Activated naive CD4-positive, alpha-beta T cell treated with anti-CD3 and anti-CD28 coated beads, Interleukin-2, amount 10 ng/mL, durations not matched to agents 7 days and 5 days (primary cell): ENCODE measurements at regions not wholly inside any gene's neighbourhood (a gene's known extent, or its start where the extent isn't known, plus 50 kb on each side); places are given as distances from the start of the nearest gene placed in this dataset.

Experiments
- CTCF ChIA-PET: fragments of 350-600 bp; sonication (Branson Sonifier 250); formaldehyde crosslinking; loops from one replicate; lab custom pipeline; 2021; ENCODE audit warnings: antibody characterized with exemption; lab: Charles Lee
- DNase-seq: peaks from one replicate; pipeline ENCODE4 v3.0.0-alpha.2; 2020
- H3K27ac Mint-ChIP-seq: one replicate; pipeline ENCODE4 v1.8.0; 2021; ENCODE audit warnings: mild to moderate bottlenecking, moderate library complexity, mixed read lengths
- H3K27me3 Mint-ChIP-seq: one replicate; pipeline ENCODE4 v1.8.0; 2021; ENCODE audit warnings: mild to moderate bottlenecking, mixed read lengths
- H3K36me3 Mint-ChIP-seq: one replicate; pipeline ENCODE4 v1.8.0; 2021; ENCODE audit warnings: mixed read lengths
- H3K4me1 Mint-ChIP-seq: one replicate; pipeline ENCODE4 v1.8.0; 2021; ENCODE audit warnings: mixed read lengths
- H3K4me3 Mint-ChIP-seq: one replicate; pipeline ENCODE4 v1.8.0; 2021; ENCODE audit warnings: mild to moderate bottlenecking, moderate library complexity, mixed read lengths
- H3K9me3 Mint-ChIP-seq: one replicate; pipeline ENCODE4 v1.8.0; 2021; ENCODE audit warnings: mixed read lengths

- H3K9me3 Mint-ChIP-seq, result no peaks in the 10 kb centered on the region
- peaks cover 3% of the 10 kb centered on the region for H3K4me1 Mint-ChIP-seq
- no peaks in the 10 kb centered on the region for H3K36me3 Mint-ChIP-seq
- CTCF ChIA-PET, result interaction anchor here (0.6 to 0.8 kb wide), 2 partner anchors 213 to 1279 kb away, joined by 3 read pairs; no protein-coding TSS in a partner anchor
- no peak overlapping the region for H3K4me3 Mint-ChIP-seq
- no peak for DNase-seq
- no peak overlapping the region for H3K27ac Mint-ChIP-seq
- peaks cover 4% of the 10 kb centered on the region for H3K27me3 Mint-ChIP-seq
Observed at GRCh38 chr3:107208100-107208499, 169.1 kb upstream of the CCDC54 start.

GRCh38 chr3:107208796-107209195, 168.4 kb upstream of the CCDC54 start:
- peaks cover 3% of the 10 kb centered on the region for H3K4me1 Mint-ChIP-seq
- H3K27ac Mint-ChIP-seq, result no peak overlapping the region
- CTCF ChIA-PET, result no interaction called here
- no peak for DNase-seq
- H3K9me3 Mint-ChIP-seq, result no peaks in the 10 kb centered on the region
- H3K36me3 Mint-ChIP-seq, result no peaks in the 10 kb centered on the region
- H3K4me3 Mint-ChIP-seq, result no peak overlapping the region
- no peaks in the 10 kb centered on the region for H3K27me3 Mint-ChIP-seq

- Mint-ChIP-seq H3K36me3 (no peaks in the 10 kb centered on the region), H3K27ac (no peak overlapping the region), H3K27me3 (no peaks in the 10 kb centered on the region), H3K4me3 (no peak overlapping the region), H3K9me3 (no peaks in the 10 kb centered on the region), H3K4me1 (peaks cover 3% of the 10 kb centered on the region)
- CTCF ChIA-PET, result no interaction called here
- no peak for DNase-seq
Observed at GRCh38 chr3:107209302-107209990, 167.8 kb upstream of the CCDC54 start.

GRCh38 chr3:107211608-107212007, 165.6 kb upstream of the CCDC54 start:
- Mint-ChIP-seq H3K36me3 (no peaks in the 10 kb centered on the region), H3K4me1 (peaks cover 3% of the 10 kb centered on the region), H3K9me3 (no peaks in the 10 kb centered on the region), H3K27ac (no peak overlapping the region), H3K4me3 (no peak overlapping the region), H3K27me3 (no peaks in the 10 kb centered on the region)
- DNase-seq, result no peak
- CTCF ChIA-PET, result no interaction called here

DNA sequence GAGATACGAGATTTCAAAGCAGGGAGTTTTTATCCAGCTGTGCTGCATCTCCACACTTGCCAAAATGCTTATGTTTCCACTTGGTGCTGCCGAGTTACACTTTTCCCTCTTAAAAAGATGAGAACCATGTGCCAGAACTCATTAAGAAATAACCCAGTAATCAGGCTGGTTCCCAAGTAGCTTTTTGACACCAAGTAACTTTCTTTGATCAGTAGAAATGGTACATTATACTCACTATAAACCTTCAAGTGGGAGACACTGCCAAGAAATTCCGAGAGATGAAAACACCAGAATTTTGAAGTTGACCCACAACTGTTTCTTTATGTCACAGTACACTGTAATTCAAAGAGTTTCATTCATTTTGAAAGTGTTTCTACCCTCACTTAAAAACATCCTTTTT, 164.6 kb upstream of the CCDC54 start:
- Mint-ChIP-seq H3K27me3 (no peaks in the 10 kb centered on the region), H3K36me3 (no peaks in the 10 kb centered on the region), H3K4me3 (no peak overlapping the region), H3K27ac (no peak overlapping the region), H3K9me3 (no peaks in the 10 kb centered on the region), H3K4me1 (peaks cover 3% of the 10 kb centered on the region)
- no peak for DNase-seq
- CTCF ChIA-PET, result no interaction called here

GRCh38 chr3:107213044-107213669, 164.1 kb upstream of the CCDC54 start:
- Mint-ChIP-seq H3K9me3 (no peaks in the 10 kb centered on the region), H3K4me1 (peaks cover 3% of the 10 kb centered on the region), H3K27me3 (no peaks in the 10 kb centered on the region), H3K36me3 (no peaks in the 10 kb centered on the region), H3K4me3 (no peak overlapping the region), H3K27ac (no peak overlapping the region)
- CTCF ChIA-PET, result no interaction called here
- DNase-seq, result no peak

- H3K4me1 Mint-ChIP-seq, result peaks cover 3% of the 10 kb centered on the region
- CTCF ChIA-PET, result no interaction called here
- DNase-seq, result no peak
- no peaks in the 10 kb centered on the region for H3K9me3 Mint-ChIP-seq
- no peaks in the 10 kb centered on the region for H3K27me3 Mint-ChIP-seq
- no peak overlapping the region for H3K4me3 Mint-ChIP-seq
- no peaks in the 10 kb centered on the region for H3K36me3 Mint-ChIP-seq
- H3K27ac Mint-ChIP-seq, result no peak overlapping the region
Observed at GRCh38 chr3:107216229-107216628, 161.0 kb upstream of the CCDC54 start.

- H3K27me3 Mint-ChIP-seq, result no peaks in the 10 kb centered on the region
- H3K4me1 Mint-ChIP-seq, result peaks cover 3% of the 10 kb centered on the region
- no peaks in the 10 kb centered on the region for H3K9me3 Mint-ChIP-seq
- H3K4me3 Mint-ChIP-seq, result no peak overlapping the region
- H3K36me3 Mint-ChIP-seq, result no peaks in the 10 kb centered on the region
- CTCF ChIA-PET, result no interaction called here
- no peak overlapping the region for H3K27ac Mint-ChIP-seq
- DNase-seq, result no peak
Observed at GRCh38 chr3:107216711-107217110, 160.5 kb upstream of the CCDC54 start.

DNA sequence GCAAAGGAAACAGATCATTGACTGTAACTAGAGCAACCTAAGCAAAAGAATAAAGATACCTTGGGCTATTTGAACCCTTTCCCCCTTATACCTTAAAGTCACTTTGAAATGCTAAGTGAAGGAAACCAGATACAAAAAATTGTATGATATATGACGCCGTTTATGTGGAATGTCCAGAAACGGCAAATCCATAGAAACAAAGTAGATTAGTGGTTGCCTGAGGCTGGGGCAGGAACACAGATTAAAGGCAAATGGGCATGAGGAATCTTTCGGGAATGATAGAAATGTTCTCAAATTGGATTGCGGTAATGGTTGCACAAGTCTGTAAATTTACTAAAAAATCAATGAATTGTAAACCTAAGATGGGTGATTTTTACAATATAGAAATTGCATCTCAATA, 160.1 kb upstream of the CCDC54 start:
- no peak for DNase-seq
- no peaks in the 10 kb centered on the region for H3K27me3 Mint-ChIP-seq
- CTCF ChIA-PET, result no interaction called here
- no peak overlapping the region for H3K27ac Mint-ChIP-seq
- H3K4me3 Mint-ChIP-seq, result no peak overlapping the region
- peaks cover 3% of the 10 kb centered on the region for H3K4me1 Mint-ChIP-seq
- H3K9me3 Mint-ChIP-seq, result no peaks in the 10 kb centered on the region
- H3K36me3 Mint-ChIP-seq, result no peaks in the 10 kb centered on the region

GRCh38 chr3:107218864-107219269, 158.4 kb upstream of the CCDC54 start:
- Mint-ChIP-seq H3K36me3 (no peaks in the 10 kb centered on the region), H3K27me3 (no peaks in the 10 kb centered on the region), H3K4me1 (no peaks in the 10 kb centered on the region), H3K27ac (no peak overlapping the region), H3K9me3 (no peaks in the 10 kb centered on the region), H3K4me3 (no peak overlapping the region)
- no peak for DNase-seq
- CTCF ChIA-PET, result no interaction called here

DNA sequence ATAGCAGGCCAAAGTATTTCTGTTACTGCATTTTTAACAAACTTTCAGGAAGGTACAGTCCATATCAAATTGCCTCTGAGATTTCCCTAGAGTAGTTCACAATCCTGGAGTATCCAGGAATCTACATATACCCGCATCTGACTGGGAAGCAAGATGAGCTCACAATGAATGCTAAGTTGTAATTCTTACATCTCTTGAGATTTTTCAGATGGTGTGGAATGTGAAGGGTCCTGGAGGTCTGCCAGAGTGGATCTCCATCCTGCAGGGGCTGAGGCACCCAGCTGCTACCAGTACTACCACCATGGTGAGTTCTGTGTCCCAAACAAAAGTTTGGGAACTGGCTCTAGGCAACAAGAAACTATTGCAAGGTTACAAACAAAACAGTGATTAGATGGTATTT, 156.7 kb upstream of the CCDC54 start:
- DNase-seq, result no peak
- H3K36me3 Mint-ChIP-seq, result no peaks in the 10 kb centered on the region
- no peak overlapping the region for H3K4me3 Mint-ChIP-seq
- no peaks in the 10 kb centered on the region for H3K9me3 Mint-ChIP-seq
- CTCF ChIA-PET, result interaction anchor here (1.6 kb wide), 1 partner anchor 15 kb away, joined by 4 read pairs; no protein-coding TSS in a partner anchor
- H3K4me1 Mint-ChIP-seq, result no peaks in the 10 kb centered on the region
- no peaks in the 10 kb centered on the region for H3K27me3 Mint-ChIP-seq
- no peak overlapping the region for H3K27ac Mint-ChIP-seq

GRCh38 chr3:107221856-107222255, 155.4 kb upstream of the CCDC54 start:
- H3K4me1 Mint-ChIP-seq, result no peaks in the 10 kb centered on the region
- no peak for DNase-seq
- CTCF ChIA-PET, result interaction anchor here (1.1 kb wide), 1 partner anchor 16 kb away, joined by 3 read pairs; no protein-coding TSS in a partner anchor

DNA sequence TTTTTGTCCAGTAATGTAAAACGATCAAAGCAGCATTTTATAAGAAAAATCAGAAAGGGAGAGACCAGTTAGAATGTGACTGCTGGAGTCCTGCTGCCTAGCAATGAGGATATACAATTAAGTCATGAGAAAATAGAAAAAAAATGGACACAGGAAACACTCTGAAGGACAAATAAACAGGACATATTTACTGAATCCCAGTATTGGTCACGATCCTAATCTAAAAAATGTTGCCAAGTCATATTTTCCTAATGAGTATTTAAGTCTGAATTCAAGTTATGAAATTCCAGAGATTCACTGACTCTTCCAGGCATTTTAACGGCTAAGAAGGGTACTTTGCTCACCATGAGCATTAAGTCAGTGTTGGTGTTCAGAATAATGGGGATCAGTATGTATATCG, 154.3 kb upstream of the CCDC54 start:
- Mint-ChIP-seq H3K9me3 (no peaks in the 10 kb centered on the region), H3K4me1 (no peaks in the 10 kb centered on the region), H3K36me3 (no peaks in the 10 kb centered on the region), H3K27ac (no peak overlapping the region), H3K27me3 (no peaks in the 10 kb centered on the region), H3K4me3 (no peak overlapping the region)
- DNase-seq, result no peak
- CTCF ChIA-PET, result interaction anchor here (0.6 to 1.1 kb wide), 2 partner anchors 17 to 1740 kb away, joined by 3 to 5 read pairs; no protein-coding TSS in a partner anchor

More at GRCh38 chr3:107221856-107222255, 155.4 kb upstream of the CCDC54 start:
- H3K9me3 Mint-ChIP-seq, result no peaks in the 10 kb centered on the region
- H3K4me3 Mint-ChIP-seq, result no peak overlapping the region
- H3K36me3 Mint-ChIP-seq, result no peaks in the 10 kb centered on the region
- no peaks in the 10 kb centered on the region for H3K27me3 Mint-ChIP-seq
- no peak overlapping the region for H3K27ac Mint-ChIP-seq

GRCh38 chr3:107224026-107224596, 153.1 kb upstream of the CCDC54 start:
- no peaks in the 10 kb centered on the region for H3K27me3 Mint-ChIP-seq
- no peaks in the 10 kb centered on the region for H3K4me1 Mint-ChIP-seq
- H3K4me3 Mint-ChIP-seq, result no peak overlapping the region
- H3K27ac Mint-ChIP-seq, result no peak overlapping the region
- H3K36me3 Mint-ChIP-seq, result no peaks in the 10 kb centered on the region
- no peak for DNase-seq
- no peaks in the 10 kb centered on the region for H3K9me3 Mint-ChIP-seq
- CTCF ChIA-PET, result interaction anchor here (1.1 kb wide), 1 partner anchor 47 kb away, joined by 3 read pairs; no protein-coding TSS in a partner anchor
